ENCODE measurements at regions not wholly inside any gene's neighbourhood (a gene's known extent, or its start where the extent isn't known, plus 50 kb on each side); places are given as distances from the start of the nearest gene placed in this dataset.

- Histone ChIP-seq H3K27me3 (ENCODE audit: control insufficient read depth, insufficient read depth, low read length) (no peaks in the 10 kb centered on the region), H3K4me1 (ENCODE audit: control insufficient read depth, insufficient read depth, low read length) (no peaks in the 10 kb centered on the region), H3K27ac (ENCODE audit: low read length) (no peak overlapping the region), H3K9me3 (ENCODE audit: control insufficient read depth, insufficient read depth, low read length) (no peaks in the 10 kb centered on the region), H3K36me3 (ENCODE audit: control insufficient read depth, insufficient read depth, low read length) (no peaks in the 10 kb centered on the region), H3K4me3 (ENCODE audit: low read length) (no peak overlapping the region)
- WGBS (ENCODE audit: insufficient coverage, insufficient read length) = no CpG with 5 or more reads among the region's 5 CpGs
- no peak for DNase-seq (ENCODE audit: low read depth, low spot score)
These were observed 1088.9 kb upstream of the PIK3C3 start for GRCh38 chr18:40866013-40866645.

- WGBS (ENCODE audit: insufficient coverage, insufficient read length) = no CpG with 5 or more reads among the region's 2 CpGs
- H3K27ac ChIP-seq (ENCODE audit: low read length) = no peak overlapping the region
- no peaks in the 10 kb centered on the region for H3K9me3 ChIP-seq (ENCODE audit: control insufficient read depth, insufficient read depth, low read length)
- no peak for DNase-seq (ENCODE audit: low read depth, low spot score)
- H3K4me3 ChIP-seq (ENCODE audit: low read length) = no peak overlapping the region
- H3K27me3 ChIP-seq (ENCODE audit: control insufficient read depth, insufficient read depth, low read length) = no peaks in the 10 kb centered on the region
- no peaks in the 10 kb centered on the region for H3K4me1 ChIP-seq (ENCODE audit: control insufficient read depth, insufficient read depth, low read length)
- H3K36me3 ChIP-seq (ENCODE audit: control insufficient read depth, insufficient read depth, low read length) = no peaks in the 10 kb centered on the region
These were observed 1090.2 kb upstream of the PIK3C3 start for GRCh38 chr18:40864846-40865245.

GRCh38 chr18:40863801-40864200 is 1091.2 kb upstream of the PIK3C3 start:
- no peaks in the 10 kb centered on the region for H3K36me3 ChIP-seq (ENCODE audit: control insufficient read depth, insufficient read depth, low read length)
- H3K4me3 ChIP-seq (ENCODE audit: low read length) = no peak overlapping the region
- no peak overlapping the region for H3K27ac ChIP-seq (ENCODE audit: low read length)
- no peaks in the 10 kb centered on the region for H3K9me3 ChIP-seq (ENCODE audit: control insufficient read depth, insufficient read depth, low read length)
- no peaks in the 10 kb centered on the region for H3K27me3 ChIP-seq (ENCODE audit: control insufficient read depth, insufficient read depth, low read length)
- no peak for DNase-seq (ENCODE audit: low read depth, low spot score)
- H3K4me1 ChIP-seq (ENCODE audit: control insufficient read depth, insufficient read depth, low read length) = no peaks in the 10 kb centered on the region
- no CpG with 5 or more reads among the region's 3 CpGs for WGBS (ENCODE audit: insufficient coverage, insufficient read length)

GRCh38 chr18:40860189-40860588 is 1094.8 kb upstream of the PIK3C3 start:
- no peak for DNase-seq (ENCODE audit: low read depth, low spot score)
- Histone ChIP-seq H3K4me1 (ENCODE audit: control insufficient read depth, insufficient read depth, low read length) (no peaks in the 10 kb centered on the region), H3K36me3 (ENCODE audit: control insufficient read depth, insufficient read depth, low read length) (no peaks in the 10 kb centered on the region), H3K4me3 (ENCODE audit: low read length) (no peak overlapping the region), H3K9me3 (ENCODE audit: control insufficient read depth, insufficient read depth, low read length) (no peaks in the 10 kb centered on the region), H3K27me3 (ENCODE audit: control insufficient read depth, insufficient read depth, low read length) (no peaks in the 10 kb centered on the region), H3K27ac (ENCODE audit: low read length) (no peak overlapping the region)
- WGBS (ENCODE audit: insufficient coverage, insufficient read length) = no CpG with 5 or more reads among the region's 2 CpGs

- Histone ChIP-seq H3K27ac (ENCODE audit: low read length) (no peak overlapping the region), H3K27me3 (ENCODE audit: control insufficient read depth, insufficient read depth, low read length) (no peaks in the 10 kb centered on the region), H3K9me3 (ENCODE audit: control insufficient read depth, insufficient read depth, low read length) (no peaks in the 10 kb centered on the region), H3K4me3 (ENCODE audit: low read length) (no peak overlapping the region), H3K36me3 (ENCODE audit: control insufficient read depth, insufficient read depth, low read length) (no peaks in the 10 kb centered on the region), H3K4me1 (ENCODE audit: control insufficient read depth, insufficient read depth, low read length) (no peaks in the 10 kb centered on the region)
- no peak for DNase-seq (ENCODE audit: low read depth, low spot score)
- WGBS (ENCODE audit: insufficient coverage, insufficient read length) = no CpG with 5 or more reads among the region's 4 CpGs
These were observed 1099.4 kb upstream of the PIK3C3 start for GRCh38 chr18:40855661-40856060.

GRCh38 chr18:40852406-40852805 is 1102.6 kb upstream of the PIK3C3 start:
- WGBS (ENCODE audit: insufficient coverage, insufficient read length) = no CpG with 5 or more reads among the region's 2 CpGs
- H3K4me1 ChIP-seq (ENCODE audit: control insufficient read depth, insufficient read depth, low read length) = no peaks in the 10 kb centered on the region
- H3K27me3 ChIP-seq (ENCODE audit: control insufficient read depth, insufficient read depth, low read length) = no peaks in the 10 kb centered on the region
- H3K27ac ChIP-seq (ENCODE audit: low read length) = no peak overlapping the region
- no peak overlapping the region for H3K4me3 ChIP-seq (ENCODE audit: low read length)
- no peaks in the 10 kb centered on the region for H3K36me3 ChIP-seq (ENCODE audit: control insufficient read depth, insufficient read depth, low read length)
- no peaks in the 10 kb centered on the region for H3K9me3 ChIP-seq (ENCODE audit: control insufficient read depth, insufficient read depth, low read length)
- no peak for DNase-seq (ENCODE audit: low read depth, low spot score)

GRCh38 chr18:40851014-40851429 is 1104.0 kb upstream of the PIK3C3 start:
- Histone ChIP-seq H3K27me3 (ENCODE audit: control insufficient read depth, insufficient read depth, low read length) (no peaks in the 10 kb centered on the region), H3K9me3 (ENCODE audit: control insufficient read depth, insufficient read depth, low read length) (no peaks in the 10 kb centered on the region), H3K4me3 (ENCODE audit: low read length) (no peak overlapping the region), H3K4me1 (ENCODE audit: control insufficient read depth, insufficient read depth, low read length) (no peaks in the 10 kb centered on the region), H3K27ac (ENCODE audit: low read length) (no peak overlapping the region), H3K36me3 (ENCODE audit: control insufficient read depth, insufficient read depth, low read length) (no peaks in the 10 kb centered on the region)
- WGBS (ENCODE audit: insufficient coverage, insufficient read length) = no CpG with 5 or more reads among the region's 3 CpGs
- no peak for DNase-seq (ENCODE audit: low read depth, low spot score)

DNA sequence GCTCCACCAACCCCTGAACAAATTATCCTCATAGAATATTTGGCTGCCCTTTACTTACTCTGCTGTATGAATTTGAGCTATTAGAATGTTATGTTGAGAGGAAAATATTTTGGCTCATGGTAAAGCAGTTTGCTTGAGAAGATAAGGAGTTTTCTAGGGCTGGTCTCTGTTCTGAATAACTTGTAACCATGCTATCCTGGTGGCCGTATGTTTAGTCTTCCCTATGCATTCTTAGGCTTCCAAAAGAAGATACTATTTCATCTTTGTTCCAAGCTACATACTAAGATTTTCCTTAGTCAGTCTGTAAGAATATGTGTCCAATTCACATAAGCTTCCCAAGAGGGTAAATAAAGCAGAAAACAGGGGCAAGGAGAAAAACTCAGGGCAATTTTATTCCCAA is 1105.1 kb upstream of the PIK3C3 start:
- WGBS (ENCODE audit: insufficient coverage, insufficient read length) = no CpG with 5 or more reads among the region's 1 CpG
- no peaks in the 10 kb centered on the region for H3K27me3 ChIP-seq (ENCODE audit: control insufficient read depth, insufficient read depth, low read length)
- no peak overlapping the region for H3K4me3 ChIP-seq (ENCODE audit: low read length)
- H3K27ac ChIP-seq (ENCODE audit: low read length) = no peak overlapping the region
- no peaks in the 10 kb centered on the region for H3K9me3 ChIP-seq (ENCODE audit: control insufficient read depth, insufficient read depth, low read length)
- H3K36me3 ChIP-seq (ENCODE audit: control insufficient read depth, insufficient read depth, low read length) = no peaks in the 10 kb centered on the region
- no peak for DNase-seq (ENCODE audit: low read depth, low spot score)
- H3K4me1 ChIP-seq (ENCODE audit: control insufficient read depth, insufficient read depth, low read length) = no peaks in the 10 kb centered on the region

DNA sequence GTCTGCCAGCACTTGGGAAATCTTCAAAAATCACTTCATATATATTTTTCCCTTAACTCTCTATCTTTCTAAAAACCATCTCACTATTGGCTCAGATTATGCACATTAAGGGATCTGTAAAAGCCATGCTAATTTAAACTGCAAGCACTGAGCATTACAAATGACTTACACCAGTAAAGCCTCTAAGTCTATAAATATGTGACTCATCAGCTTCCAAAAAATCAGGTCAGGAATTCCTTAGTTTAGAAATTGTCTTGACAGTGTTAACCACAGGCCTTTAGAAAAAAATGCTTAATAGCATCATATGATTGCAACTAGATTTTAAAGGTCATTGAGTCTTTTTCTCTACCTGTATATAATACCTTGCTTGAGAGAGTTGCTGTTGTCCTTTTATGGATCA is 1113.6 kb upstream of the PIK3C3 start:
- Histone ChIP-seq H3K4me3 (ENCODE audit: low read length) (no peak overlapping the region), H3K27ac (ENCODE audit: low read length) (no peak overlapping the region), H3K4me1 (ENCODE audit: control insufficient read depth, insufficient read depth, low read length) (no peaks in the 10 kb centered on the region), H3K9me3 (ENCODE audit: control insufficient read depth, insufficient read depth, low read length) (no peaks in the 10 kb centered on the region), H3K27me3 (ENCODE audit: control insufficient read depth, insufficient read depth, low read length) (no peaks in the 10 kb centered on the region), H3K36me3 (ENCODE audit: control insufficient read depth, insufficient read depth, low read length) (no peaks in the 10 kb centered on the region)
- no peak for DNase-seq (ENCODE audit: low read depth, low spot score)

GRCh38 chr18:40841063-40841462 is 1114.0 kb upstream of the PIK3C3 start:
- DNase-seq (ENCODE audit: low read depth, low spot score) = no peak
- H3K9me3 ChIP-seq (ENCODE audit: control insufficient read depth, insufficient read depth, low read length) = no peaks in the 10 kb centered on the region
- no CpG with 5 or more reads among the region's 3 CpGs for whole genome bisulfite sequencing (ENCODE audit: insufficient coverage, insufficient read length)
- H3K4me1 ChIP-seq (ENCODE audit: control insufficient read depth, insufficient read depth, low read length) = no peaks in the 10 kb centered on the region
- no peaks in the 10 kb centered on the region for H3K27me3 ChIP-seq (ENCODE audit: control insufficient read depth, insufficient read depth, low read length)
- H3K27ac ChIP-seq (ENCODE audit: low read length) = no peak overlapping the region
- H3K4me3 ChIP-seq (ENCODE audit: low read length) = no peak overlapping the region
- no peaks in the 10 kb centered on the region for H3K36me3 ChIP-seq (ENCODE audit: control insufficient read depth, insufficient read depth, low read length)

DNA sequence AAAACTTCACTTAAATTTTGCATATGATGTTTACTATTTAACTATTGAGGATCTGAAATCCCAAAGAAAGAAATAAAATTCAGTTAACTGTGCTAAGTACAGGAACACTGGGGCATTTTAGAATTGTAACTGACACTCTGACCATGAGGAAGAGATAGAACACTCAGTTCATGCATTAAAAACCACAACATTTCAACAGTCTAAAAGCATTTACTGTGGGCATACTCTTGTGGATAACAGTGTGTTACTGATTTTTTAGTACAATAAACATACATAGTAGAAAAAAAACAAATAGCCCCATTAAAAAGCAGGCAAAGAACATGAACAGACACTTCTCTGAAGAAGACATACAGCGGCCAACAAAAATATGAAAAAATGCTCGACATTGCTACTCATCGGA is 1122.7 kb upstream of the PIK3C3 start:
- H3K4me1 ChIP-seq (ENCODE audit: control insufficient read depth, insufficient read depth, low read length) = no peaks in the 10 kb centered on the region
- no peak for DNase-seq (ENCODE audit: low read depth, low spot score)
- H3K9me3 ChIP-seq (ENCODE audit: control insufficient read depth, insufficient read depth, low read length) = no peaks in the 10 kb centered on the region
- H3K36me3 ChIP-seq (ENCODE audit: control insufficient read depth, insufficient read depth, low read length) = no peaks in the 10 kb centered on the region
- no peak overlapping the region for H3K4me3 ChIP-seq (ENCODE audit: low read length)
- no peaks in the 10 kb centered on the region for H3K27me3 ChIP-seq (ENCODE audit: control insufficient read depth, insufficient read depth, low read length)
- H3K27ac ChIP-seq (ENCODE audit: low read length) = no peak overlapping the region
- no CpG with 5 or more reads among the region's 3 CpGs for WGBS (ENCODE audit: insufficient coverage, insufficient read length)
